Fibroblast of the aortic adventitia (primary cell): ENCODE measurements at regions not wholly inside any gene's neighbourhood (a gene's known extent, or its start where the extent isn't known, plus 50 kb on each side); places are given as distances from the start of the nearest gene placed in this dataset.
"Not testable (repeated sequence)": the region's sequence is repeated elsewhere in the genome, so short reads cannot be mapped to it uniquely, and the experiment has no call there.

ENCODE experiments used
- DNase-seq: peaks from one replicate; pipeline ENCODE4 v3.0.0-alpha.2; 2010; ENCODE audit warnings: low read depth
- H3K4me3 ChIP-seq: 2 replicates; pipeline ENCODE4 v1.5.1; 2011; ENCODE audit warnings: low read depth, mild to moderate bottlenecking, control low read depth, low read length, moderate library complexity
- CTCF ChIP-seq: IDR thresholded peaks from 2 replicates; pipeline ENCODE4 v1.5.1; 2011; ENCODE audit warnings: mild to moderate bottlenecking, low read length, control low read depth, inconsistent platforms; ENCODE audit not compliant: insufficient read depth

- no peak overlapping the region for H3K4me3 ChIP-seq
- no peak for TF ChIP-seq CTCF
- no peak for DNase-seq
These were observed 137.1 kb upstream of the RAB4A start for GRCh38 chr1:229133811-229134210.

GRCh38 chr1:229134381-229135217 is 136.3 kb upstream of the RAB4A start:
- not testable (repeated sequence) for H3K4me3 ChIP-seq, DNase-seq

- TF ChIP-seq CTCF: no peak
- no peak for DNase-seq
- H3K4me3 ChIP-seq: no peak overlapping the region
These were observed 135.1 kb upstream of the RAB4A start for GRCh38 chr1:229135773-229136172.

GRCh38 chr1:229136822-229137221 is 134.1 kb upstream of the RAB4A start:
- no peak overlapping the region for H3K4me3 ChIP-seq
- TF ChIP-seq CTCF: no peak
- no peak for DNase-seq

- DNase-seq: no peak
- no peak for TF ChIP-seq CTCF
- H3K4me3 ChIP-seq: no peak overlapping the region
These were observed 133.6 kb upstream of the RAB4A start for GRCh38 chr1:229137271-229137670.

- H3K4me3 ChIP-seq: no peak overlapping the region
- DNase-seq: no peak
- no peak for TF ChIP-seq CTCF
These were observed 132.9 kb upstream of the RAB4A start for GRCh38 chr1:229138058-229138457.

- no peak for TF ChIP-seq CTCF
- H3K4me3 ChIP-seq: no peak overlapping the region
- no peak for DNase-seq
These were observed 131.4 kb upstream of the RAB4A start for GRCh38 chr1:229139331-229140118.
